SK-N-MC (cell line): ENCODE measurements at regions not wholly inside any gene's neighbourhood (a gene's known extent, or its start where the extent isn't known, plus 50 kb on each side); places are given as distances from the start of the nearest gene placed in this dataset.

Source experiments
- EZH2 ChIP-seq: fragments of 200-600 bp; sonication (generic); IDR thresholded peaks from one replicate; pipeline ENCODE4 v1.6.1; 2017; ENCODE audit warnings: antibody characterized with exemption
- POLR2AphosphoS5 ChIP-seq: IDR thresholded peaks from 2 replicates; pipeline ENCODE4 v1.6.1; 2012; ENCODE audit warnings: mild to moderate bottlenecking, low read depth, low read length, borderline replicate concordance

- TF ChIP-seq POLR2AphosphoS5 (no peak), EZH2 (no peak)
Measured at GRCh38 chr20:24373372-24373771, 96.1 kb upstream of the SYNDIG1 start.
